SU-DHL-6 (cell line): ENCODE measurements at regions not wholly inside any gene's neighbourhood (a gene's known extent, or its start where the extent isn't known, plus 50 kb on each side); places are given as distances from the start of the nearest gene placed in this dataset.
"Not testable (repeated sequence)": the region's sequence is repeated elsewhere in the genome, so short reads cannot be mapped to it uniquely, and the experiment has no call there.

ENCODE experiments used
- EZH2phosphoT487 ChIP-seq: fragments of 200-600 bp; sonication (generic), shearing (Covaris generic); conservative IDR thresholded peaks from 2 replicates; pipeline ENCODE4 v1.6.1; 2018; ENCODE audit warnings: mild to moderate bottlenecking, antibody characterized with exemption, low read length, moderate library complexity, mixed read lengths
- TF ChIP-seq, protein P1 (sequence below): fragments of 200-600 bp; sonication (generic); IDR thresholded peaks from one replicate; pipeline ENCODE4 v1.5.1; 2017; ENCODE audit warnings: antibody characterized with exemption, mild to moderate bottlenecking, low read length, moderate library complexity; ENCODE audit not compliant: insufficient read depth, poor library complexity, severe bottlenecking

DNA sequence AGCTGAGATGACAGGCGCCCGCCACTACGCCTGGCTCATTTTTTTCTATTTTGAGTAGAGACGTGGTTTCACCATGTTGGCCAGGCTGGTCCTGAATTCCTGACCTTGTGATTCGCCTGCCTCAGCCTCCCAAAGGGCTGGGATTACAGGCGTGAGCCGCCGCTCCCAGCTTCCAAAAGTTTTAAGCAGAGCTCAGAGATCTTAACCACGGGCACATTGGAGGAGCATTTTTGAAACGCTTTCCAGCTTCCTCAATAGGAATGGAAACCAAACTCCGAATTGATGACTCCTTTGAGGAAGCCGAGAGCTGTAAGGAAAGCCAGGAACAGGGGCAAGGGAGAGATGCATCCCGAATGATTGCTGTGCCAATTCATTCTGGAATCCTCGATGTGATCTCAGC is 63.8 kb upstream of the ALDH3B2 start:
- TF ChIP-seq, protein P1, sequence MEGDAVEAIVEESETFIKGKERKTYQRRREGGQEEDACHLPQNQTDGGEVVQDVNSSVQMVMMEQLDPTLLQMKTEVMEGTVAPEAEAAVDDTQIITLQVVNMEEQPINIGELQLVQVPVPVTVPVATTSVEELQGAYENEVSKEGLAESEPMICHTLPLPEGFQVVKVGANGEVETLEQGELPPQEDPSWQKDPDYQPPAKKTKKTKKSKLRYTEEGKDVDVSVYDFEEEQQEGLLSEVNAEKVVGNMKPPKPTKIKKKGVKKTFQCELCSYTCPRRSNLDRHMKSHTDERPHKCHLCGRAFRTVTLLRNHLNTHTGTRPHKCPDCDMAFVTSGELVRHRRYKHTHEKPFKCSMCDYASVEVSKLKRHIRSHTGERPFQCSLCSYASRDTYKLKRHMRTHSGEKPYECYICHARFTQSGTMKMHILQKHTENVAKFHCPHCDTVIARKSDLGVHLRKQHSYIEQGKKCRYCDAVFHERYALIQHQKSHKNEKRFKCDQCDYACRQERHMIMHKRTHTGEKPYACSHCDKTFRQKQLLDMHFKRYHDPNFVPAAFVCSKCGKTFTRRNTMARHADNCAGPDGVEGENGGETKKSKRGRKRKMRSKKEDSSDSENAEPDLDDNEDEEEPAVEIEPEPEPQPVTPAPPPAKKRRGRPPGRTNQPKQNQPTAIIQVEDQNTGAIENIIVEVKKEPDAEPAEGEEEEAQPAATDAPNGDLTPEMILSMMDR = not testable (repeated sequence)
- not testable (repeated sequence) for TF ChIP-seq EZH2phosphoT487
